GM06990 (cell line): ENCODE measurements at regions not wholly inside any gene's neighbourhood (a gene's known extent, or its start where the extent isn't known, plus 50 kb on each side); places are given as distances from the start of the nearest gene placed in this dataset.
"Not testable (repeated sequence)": the region's sequence is repeated elsewhere in the genome, so short reads cannot be mapped to it uniquely, and the experiment has no call there.

Source experiments
- DNase-seq: peaks from one replicate; pipeline ENCODE4 v3.0.0-alpha.2; 2011; ENCODE audit not compliant: insufficient read length; ENCODE audit errors: extremely low read depth
- H3K27me3 ChIP-seq: replicated peaks from 2 replicates; pipeline ENCODE4 v1.6.0; 2011; ENCODE audit warnings: low read length; ENCODE audit not compliant: control insufficient read depth, insufficient read depth
- H3K36me3 ChIP-seq: 2 replicates; pipeline ENCODE4 v1.5.1; 2011; ENCODE audit warnings: low read length; ENCODE audit not compliant: control insufficient read depth, insufficient read depth
- H3K4me3 ChIP-seq: replicated peaks from 2 replicates; pipeline ENCODE4 v1.5.1; 2011; ENCODE audit warnings: low read depth, mild to moderate bottlenecking, control low read depth, low read length
- TF ChIP-seq, protein P1 (sequence below): IDR thresholded peaks from 2 replicates; pipeline ENCODE4 v1.5.1; 2011; ENCODE audit warnings: low read length, control low read depth, mild to moderate bottlenecking, inconsistent platforms; ENCODE audit not compliant: insufficient read depth, poor library complexity, severe bottlenecking

GRCh38 chr6:84569882-84570281 lies 194.5 kb downstream of the TBX18 start:
- DNase-seq = no peak
- Histone ChIP-seq H3K4me3 (no peak overlapping the region), H3K36me3 (no peaks in the 10 kb centered on the region), H3K27me3 (no peaks in the 10 kb centered on the region)
- TF ChIP-seq, protein P1, sequence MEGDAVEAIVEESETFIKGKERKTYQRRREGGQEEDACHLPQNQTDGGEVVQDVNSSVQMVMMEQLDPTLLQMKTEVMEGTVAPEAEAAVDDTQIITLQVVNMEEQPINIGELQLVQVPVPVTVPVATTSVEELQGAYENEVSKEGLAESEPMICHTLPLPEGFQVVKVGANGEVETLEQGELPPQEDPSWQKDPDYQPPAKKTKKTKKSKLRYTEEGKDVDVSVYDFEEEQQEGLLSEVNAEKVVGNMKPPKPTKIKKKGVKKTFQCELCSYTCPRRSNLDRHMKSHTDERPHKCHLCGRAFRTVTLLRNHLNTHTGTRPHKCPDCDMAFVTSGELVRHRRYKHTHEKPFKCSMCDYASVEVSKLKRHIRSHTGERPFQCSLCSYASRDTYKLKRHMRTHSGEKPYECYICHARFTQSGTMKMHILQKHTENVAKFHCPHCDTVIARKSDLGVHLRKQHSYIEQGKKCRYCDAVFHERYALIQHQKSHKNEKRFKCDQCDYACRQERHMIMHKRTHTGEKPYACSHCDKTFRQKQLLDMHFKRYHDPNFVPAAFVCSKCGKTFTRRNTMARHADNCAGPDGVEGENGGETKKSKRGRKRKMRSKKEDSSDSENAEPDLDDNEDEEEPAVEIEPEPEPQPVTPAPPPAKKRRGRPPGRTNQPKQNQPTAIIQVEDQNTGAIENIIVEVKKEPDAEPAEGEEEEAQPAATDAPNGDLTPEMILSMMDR = no peak

GRCh38 chr6:84568971-84569370 lies 195.4 kb downstream of the TBX18 start:
- Histone ChIP-seq H3K27me3 (no peaks in the 10 kb centered on the region), H3K36me3 (no peaks in the 10 kb centered on the region), H3K4me3 (no peak overlapping the region)
- TF ChIP-seq, protein P1 = no peak
- no peak for DNase-seq

DNA sequence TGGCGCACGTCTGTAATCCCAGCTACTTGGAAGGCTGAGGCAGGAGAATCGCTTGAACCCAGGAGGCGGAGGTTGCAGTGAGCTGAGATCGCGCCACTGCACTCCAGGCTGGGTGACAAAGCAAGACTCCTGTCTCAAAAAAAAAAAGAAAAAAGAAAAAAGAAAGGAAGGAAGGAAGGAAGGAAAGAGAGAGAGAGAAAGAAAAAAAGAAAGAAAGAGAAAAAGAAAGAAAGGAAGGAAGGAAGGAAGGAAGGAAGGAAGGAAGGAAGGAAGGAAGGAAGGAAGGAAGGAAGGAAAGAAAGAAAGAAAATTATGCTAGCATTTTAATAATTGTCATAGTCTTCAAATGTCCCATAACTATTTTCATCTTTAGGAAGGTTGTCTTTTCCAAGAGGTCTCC lies 198.7 kb downstream of the TBX18 start:
- DNase-seq, H3K4me3 ChIP-seq, H3K36me3 ChIP-seq, H3K27me3 ChIP-seq: not testable (repeated sequence)

GRCh38 chr6:84560436-84561390 lies 203.7 kb downstream of the TBX18 start:
- Histone ChIP-seq H3K27me3 (no peaks in the 10 kb centered on the region), H3K4me3 (no peak overlapping the region), H3K36me3 (no peaks in the 10 kb centered on the region)
- no peak for DNase-seq
- TF ChIP-seq, protein P1 = no peak

DNA sequence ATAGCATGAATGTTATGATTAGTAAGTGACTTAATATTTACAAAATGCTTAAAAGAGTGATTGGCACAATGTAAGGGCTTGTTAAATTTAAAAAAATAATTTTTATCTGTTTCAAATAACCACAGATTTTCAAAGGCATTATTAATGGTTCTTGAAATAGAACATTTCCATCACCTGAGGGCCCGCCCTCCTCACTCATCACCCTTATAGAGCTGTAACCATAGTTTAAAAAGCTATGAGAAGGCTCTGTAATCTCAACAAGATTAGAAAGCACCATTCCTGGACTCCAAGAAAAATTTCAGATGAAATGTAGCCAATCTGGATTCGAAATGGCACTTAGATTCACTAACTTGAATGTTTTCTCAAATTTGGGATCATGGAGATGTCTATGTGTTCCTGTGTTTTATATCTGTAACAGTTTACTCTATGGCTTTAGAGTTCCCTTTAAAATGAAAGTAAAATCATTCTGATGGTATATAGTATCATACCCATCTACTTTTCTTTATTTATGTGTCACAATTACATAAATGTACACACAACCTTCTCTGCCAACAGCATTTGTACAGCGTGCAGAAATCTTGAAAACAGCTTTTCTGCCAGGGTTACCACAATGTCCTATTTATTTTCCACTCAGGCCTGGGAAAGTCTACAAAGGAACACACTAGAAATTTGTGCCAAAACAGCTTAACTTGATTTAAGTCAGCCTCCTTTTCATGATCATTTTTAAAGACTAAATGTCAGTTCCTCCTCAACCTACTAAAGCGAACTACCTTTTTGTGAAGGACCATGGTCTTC lies 207.7 kb downstream of the TBX18 start:
- DNase-seq = no peak
- Histone ChIP-seq H3K4me3 (no peak overlapping the region), H3K27me3 (no peaks in the 10 kb centered on the region), H3K36me3 (no peaks in the 10 kb centered on the region)
- TF ChIP-seq, protein P1 = no peak

GRCh38 chr6:84554706-84555105 lies 209.7 kb downstream of the TBX18 start:
- Histone ChIP-seq H3K4me3 (no peak overlapping the region), H3K36me3 (no peaks in the 10 kb centered on the region), H3K27me3 (no peaks in the 10 kb centered on the region)
- TF ChIP-seq, protein P1 = no peak
- DNase-seq = no peak
